ENCODE measurements at regions not wholly inside any gene's neighbourhood (a gene's known extent, or its start where the extent isn't known, plus 50 kb on each side); places are given as distances from the start of the nearest gene placed in this dataset.

GRCh38 chr2:12263730-12264129 is 453.0 kb upstream of the TRIB2 start:
- Histone ChIP-seq H3K36me3 (no peaks in the 10 kb centered on the region), H3K27ac (no peak overlapping the region), H3K9me3 (no peaks in the 10 kb centered on the region), H3K4me3 (no peak overlapping the region), H3K27me3 (no peaks in the 10 kb centered on the region), H3K4me1 (no peaks in the 10 kb centered on the region)
- TF ChIP-seq CTCF (IDR thresholded peaks at IDR 0.05) (no peak), POLR2A (IDR thresholded peaks at IDR 0.05) (no peak)
- intact Hi-C loops (cut with DNase I), result no loop called here
- DNase-seq (no peak), ATAC-seq (no peak)

- ATAC-seq, result no peak
- no peak for DNase-seq
- TF ChIP-seq POLR2A (IDR thresholded peaks at IDR 0.05) (no peak), CTCF (IDR thresholded peaks at IDR 0.05) (no peak)
- Histone ChIP-seq H3K36me3 (no peaks in the 10 kb centered on the region), H3K4me3 (no peak overlapping the region), H3K27me3 (no peaks in the 10 kb centered on the region), H3K27ac (no peak overlapping the region), H3K9me3 (no peaks in the 10 kb centered on the region), H3K4me1 (no peaks in the 10 kb centered on the region)
- WGBS (ENCODE audit: insufficient coverage, low coverage, low lambda C conversion rate, missing lambda C conversion rate), result 59% methylated on average over 1 of the region's 1 CpG
- intact Hi-C loops (cut with DNase I), result no loop called here
Measured at GRCh38 chr2:12264146-12264545, 452.6 kb upstream of the TRIB2 start.

- no peak for ATAC-seq
- Histone ChIP-seq H3K36me3 (no peaks in the 10 kb centered on the region), H3K4me1 (no peaks in the 10 kb centered on the region), H3K9me3 (no peaks in the 10 kb centered on the region), H3K27ac (no peak overlapping the region), H3K4me3 (no peak overlapping the region), H3K27me3 (no peaks in the 10 kb centered on the region)
- intact Hi-C loops (cut with DNase I), result no loop called here
- 26% methylated on average over 1 of the region's 1 CpG for WGBS (ENCODE audit: insufficient coverage, low coverage, low lambda C conversion rate, missing lambda C conversion rate)
- no peak for TF ChIP-seq CTCF (IDR thresholded peaks at IDR 0.05)
- TF ChIP-seq POLR2A (IDR thresholded peaks at IDR 0.05), result no peak
- no peak for DNase-seq
Measured at GRCh38 chr2:12265646-12266045, 451.1 kb upstream of the TRIB2 start.

- DNase-seq (no peak), ATAC-seq (no peak)
- TF ChIP-seq POLR2A (IDR thresholded peaks at IDR 0.05), result no peak
- no peak overlapping the region for H3K4me3 ChIP-seq
- intact Hi-C loops (cut with DNase I), result no loop called here
- H3K36me3 ChIP-seq, result no peaks in the 10 kb centered on the region
- 54% methylated on average over 3 of the region's 3 CpGs for WGBS (ENCODE audit: insufficient coverage, low coverage, low lambda C conversion rate, missing lambda C conversion rate)
- H3K27ac ChIP-seq, result no peak overlapping the region
- no peaks in the 10 kb centered on the region for H3K4me1 ChIP-seq
- H3K27me3 ChIP-seq, result no peaks in the 10 kb centered on the region
- no peaks in the 10 kb centered on the region for H3K9me3 ChIP-seq
Measured at GRCh38 chr2:12267042-12267441, 449.7 kb upstream of the TRIB2 start.

- WGBS (ENCODE audit: insufficient coverage, low coverage, low lambda C conversion rate, missing lambda C conversion rate), result 53% methylated on average over 6 of the region's 7 CpGs
- no peak overlapping the region for H3K4me3 ChIP-seq
- H3K27me3 ChIP-seq, result no peaks in the 10 kb centered on the region
- intact Hi-C loops (cut with DNase I), result no loop called here
- DNase-seq, result no peak
- no peak overlapping the region for H3K27ac ChIP-seq
- no peak for TF ChIP-seq POLR2A (IDR thresholded peaks at IDR 0.05)
- TF ChIP-seq CTCF (IDR thresholded peaks at IDR 0.05), result no peak
- H3K36me3 ChIP-seq, result no peaks in the 10 kb centered on the region
- H3K9me3 ChIP-seq, result no peaks in the 10 kb centered on the region
- ATAC-seq, result no peak
- no peaks in the 10 kb centered on the region for H3K4me1 ChIP-seq
Measured at GRCh38 chr2:12269041-12269972, 447.4 kb upstream of the TRIB2 start.

All from right lobe of liver (tissue), 6 donors.